Trophoblast cell (in vitro differentiated cells and primary cell): ENCODE measurements at regions not wholly inside any gene's neighbourhood (a gene's known extent, or its start where the extent isn't known, plus 50 kb on each side); places are given as distances from the start of the nearest gene placed in this dataset.

Experiments
- DNase-seq, 2 donors: peaks; one replicate each; pipeline ENCODE4 v3.0.0-alpha.2; 2016
- H2AFZ ChIP-seq: 2 replicates; pipeline ENCODE4 v1.6.1; 2013; ENCODE audit warnings: low read length, moderate library complexity, mild to moderate bottlenecking; ENCODE audit not compliant: insufficient read depth, poor library complexity
- H2AK5ac ChIP-seq: 2 replicates; pipeline ENCODE4 v1.6.1; 2013; ENCODE audit warnings: mild to moderate bottlenecking, low read length
- H2BK120ac ChIP-seq: 2 replicates; pipeline ENCODE4 v1.6.1; 2013; ENCODE audit warnings: low read length, mild to moderate bottlenecking, moderate library complexity; ENCODE audit not compliant: insufficient read depth, poor library complexity
- H2BK12ac ChIP-seq: 2 replicates; pipeline ENCODE4 v1.6.1; 2013; ENCODE audit warnings: mild to moderate bottlenecking, low read length, moderate library complexity
- H2BK5ac ChIP-seq: 2 replicates; pipeline ENCODE4 v1.6.1; 2013; ENCODE audit warnings: low read length, low read depth, moderate library complexity, mild to moderate bottlenecking; ENCODE audit not compliant: poor library complexity
- H3K14ac ChIP-seq: 2 replicates; pipeline ENCODE4 v1.6.1; 2013; ENCODE audit warnings: mild to moderate bottlenecking, low read length
- H3K18ac ChIP-seq: 2 replicates; pipeline ENCODE4 v1.6.1; 2013; ENCODE audit warnings: mild to moderate bottlenecking, low read length
- H3K23ac ChIP-seq: 2 replicates; pipeline ENCODE4 v1.6.1; 2013; ENCODE audit warnings: low read length
- H3K27ac ChIP-seq: 2 replicates; pipeline ENCODE4 v1.5.1; 2013; ENCODE audit warnings: low read depth, mild to moderate bottlenecking, inconsistent platforms, low read length, moderate library complexity
- H3K27me3 ChIP-seq: 2 replicates; pipeline ENCODE4 v1.6.1; 2013; ENCODE audit warnings: inconsistent platforms, mild to moderate bottlenecking, low read length, moderate library complexity; ENCODE audit not compliant: insufficient read depth
- H3K36me3 ChIP-seq, 2 experiments: 1 replicate in 1 of 2; 2 replicates in 1 of 2; pipeline ENCODE4 v1.6.1; 2013; ENCODE audit warnings: low read length in 2 of 2, mild to moderate bottlenecking in 2 of 2, moderate library complexity in 1 of 2; ENCODE audit not compliant: insufficient read depth in 2 of 2, control insufficient read depth in 1 of 2
- H3K4ac ChIP-seq: 2 replicates; pipeline ENCODE4 v1.6.1; 2013; ENCODE audit warnings: low read depth, mild to moderate bottlenecking, low read length, moderate library complexity
- H3K4me1 ChIP-seq, 2 experiments: 1 replicate in 1 of 2; 2 replicates in 1 of 2; pipeline ENCODE4 v1.6.1; 2013; ENCODE audit warnings: low read length in 2 of 2, mild to moderate bottlenecking in 2 of 2, moderate library complexity in 1 of 2; ENCODE audit not compliant: insufficient read depth in 2 of 2, control insufficient read depth in 1 of 2
- H3K4me2 ChIP-seq: 2 replicates; pipeline ENCODE4 v1.6.1; 2013; ENCODE audit warnings: inconsistent platforms, mild to moderate bottlenecking, low read length, moderate library complexity
- H3K4me3 ChIP-seq: 2 replicates; pipeline ENCODE4 v1.5.1; 2013; ENCODE audit warnings: mild to moderate bottlenecking, low read depth, low read length, inconsistent platforms
- H3K79me1 ChIP-seq: one replicate; pipeline ENCODE4 v1.6.1; 2013; ENCODE audit warnings: low read length
- H3K79me2 ChIP-seq: 2 replicates; pipeline ENCODE4 v1.6.1; 2013; ENCODE audit warnings: low read length, mild to moderate bottlenecking; ENCODE audit not compliant: control insufficient read depth, insufficient read depth, poor library complexity
- H3K9ac ChIP-seq: 2 replicates; pipeline ENCODE4 v1.6.1; 2013; ENCODE audit warnings: mild to moderate bottlenecking, low read length
- H3K9me3 ChIP-seq: 2 replicates; pipeline ENCODE4 v1.6.1; 2013; ENCODE audit warnings: low read depth, mild to moderate bottlenecking, control low read depth, inconsistent platforms, low read length; ENCODE audit not compliant: insufficient read depth
- H4K12ac ChIP-seq: 2 replicates; pipeline ENCODE4 v1.6.1; 2013; ENCODE audit warnings: low read depth, mild to moderate bottlenecking, low read length, moderate library complexity
- H4K8ac ChIP-seq: 2 replicates; pipeline ENCODE4 v1.6.1; 2013; ENCODE audit warnings: low read depth, mild to moderate bottlenecking, low read length, moderate library complexity
- H4K91ac ChIP-seq: one replicate; pipeline ENCODE4 v1.6.1; 2013; ENCODE audit warnings: low read depth, mild to moderate bottlenecking, low read length, moderate library complexity
- WGBS: extraction: QIAGEN DNeasy Blood & Tissue Kit; methylation state at CpG from one replicate; pipeline ENCODE4 v1.1.7; 2013; ENCODE audit warnings: missing lambda C conversion rate; ENCODE audit not compliant: insufficient read length, insufficient coverage; ENCODE audit errors: extremely low coverage; 5-methylcytosine and 5-hydroxymethylcytosine counted together

DNA sequence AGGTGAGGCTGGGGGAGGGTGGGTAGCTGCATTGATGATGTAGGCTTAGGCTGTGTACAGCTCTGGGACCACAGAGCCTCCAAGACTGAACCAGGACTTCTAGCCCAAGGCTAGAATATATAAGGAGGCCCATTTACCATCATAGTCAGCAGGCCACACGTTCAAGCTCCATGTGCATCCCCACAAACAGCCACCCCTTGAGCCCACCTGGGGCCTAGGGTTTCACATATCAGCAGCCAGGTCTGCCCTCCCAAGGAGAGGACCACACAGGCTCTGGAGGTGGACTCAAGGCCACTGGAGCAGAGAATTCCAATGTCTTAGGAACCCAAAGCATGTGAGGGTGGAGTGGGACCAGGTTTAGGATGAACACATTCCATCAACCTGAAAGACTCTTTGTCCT lies 230.5 kb downstream of the TTC32 start:
- no peak overlapping the region for H3K23ac ChIP-seq
- peaks cover 4% of the 10 kb centered on the region for H3K9me3 ChIP-seq
- no peak overlapping the region for H2AK5ac ChIP-seq
- no peak overlapping the region for H2BK5ac ChIP-seq
- no peak overlapping the region for H3K9ac ChIP-seq
- H3K4ac ChIP-seq, result no peak overlapping the region
- H3K79me2 ChIP-seq, result no peaks in the 10 kb centered on the region
- H2BK12ac ChIP-seq, result no peak overlapping the region
- DNase-seq, result no peak
- H3K18ac ChIP-seq, result no peak overlapping the region
- no CpG with 5 or more reads among the region's 1 CpG for WGBS
- H4K12ac ChIP-seq, result no peak overlapping the region
- no peak overlapping the region for H4K91ac ChIP-seq
- no peak overlapping the region for H2BK120ac ChIP-seq
- no peaks in the 10 kb centered on the region for H3K36me3 ChIP-seq
- H3K27ac ChIP-seq, result no peak overlapping the region
- H3K4me2 ChIP-seq, result no peak overlapping the region
- no peaks in the 10 kb centered on the region for H3K79me1 ChIP-seq
- H4K8ac ChIP-seq, result no peak overlapping the region
- H3K4me1 ChIP-seq, result peaks cover 22 to 27% of the 10 kb centered on the region in 2 experiments
- no peak overlapping the region for H3K4me3 ChIP-seq
- no peak overlapping the region for H2AFZ ChIP-seq
- no peaks in the 10 kb centered on the region for H3K27me3 ChIP-seq
- H3K14ac ChIP-seq, result no peak overlapping the region

DNA sequence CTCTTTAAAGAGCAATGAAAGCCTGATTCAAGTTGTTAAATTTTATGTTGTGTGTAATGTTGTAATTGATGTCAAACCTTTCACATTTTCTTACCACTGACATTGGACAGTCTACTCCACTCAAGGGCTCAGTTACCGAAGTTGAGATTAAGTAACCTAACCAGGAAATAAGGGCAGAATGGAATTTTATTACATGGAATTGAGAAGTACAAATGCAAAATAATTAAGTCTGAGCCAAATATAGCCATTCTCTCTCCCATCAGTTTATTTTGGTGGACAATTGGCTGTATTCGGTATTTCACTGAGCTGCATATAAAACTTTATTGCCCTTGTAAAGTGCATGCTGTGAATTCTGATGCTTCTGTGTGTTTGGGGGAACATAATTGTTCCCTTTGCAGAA lies 231.5 kb downstream of the TTC32 start:
- no peak overlapping the region for H3K14ac ChIP-seq
- H3K79me1 ChIP-seq, result no peaks in the 10 kb centered on the region
- no peaks in the 10 kb centered on the region for H3K36me3 ChIP-seq
- H3K18ac ChIP-seq, result no peak overlapping the region
- no peaks in the 10 kb centered on the region for H3K79me2 ChIP-seq
- no peak overlapping the region for H3K27ac ChIP-seq
- H2BK120ac ChIP-seq, result no peak overlapping the region
- no peak overlapping the region for H3K4me3 ChIP-seq
- no peak overlapping the region for H2AFZ ChIP-seq
- no peak overlapping the region for H2BK12ac ChIP-seq
- DNase-seq, result no peak
- no peak overlapping the region for H3K4ac ChIP-seq
- no peak overlapping the region for H4K91ac ChIP-seq
- no peak overlapping the region for H2BK5ac ChIP-seq
- no peak overlapping the region for H3K4me2 ChIP-seq
- H4K12ac ChIP-seq, result no peak overlapping the region
- H4K8ac ChIP-seq, result no peak overlapping the region
- no peaks in the 10 kb centered on the region for H3K27me3 ChIP-seq
- no peak overlapping the region for H2AK5ac ChIP-seq
- H3K9me3 ChIP-seq, result peaks cover 4% of the 10 kb centered on the region
- no peak overlapping the region for H3K23ac ChIP-seq
- H3K4me1 ChIP-seq, result peaks cover 22 to 23% of the 10 kb centered on the region in 2 experiments
- WGBS, result no CpG with 5 or more reads among the region's 2 CpGs
- H3K9ac ChIP-seq, result no peak overlapping the region

DNA sequence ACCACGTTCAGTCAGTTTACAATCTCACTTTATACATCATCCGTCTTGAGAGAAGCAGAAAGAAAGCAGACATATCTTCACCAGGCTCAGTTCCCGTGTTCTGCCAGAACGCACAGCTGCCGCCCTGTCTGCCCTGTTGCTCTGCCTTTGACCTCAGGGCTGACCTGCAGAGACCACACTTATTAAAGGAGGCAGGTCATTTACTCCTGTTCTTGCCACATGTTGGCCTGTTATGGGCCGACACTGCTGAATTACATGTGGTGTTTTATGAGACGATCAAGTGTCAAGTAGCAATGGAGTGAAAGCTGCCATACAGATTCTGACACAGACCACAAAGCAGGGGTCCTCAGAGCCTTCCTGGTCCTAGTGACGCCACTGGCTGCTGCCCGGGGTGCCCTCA lies 232.2 kb downstream of the TTC32 start:
- no peak overlapping the region for H3K18ac ChIP-seq
- WGBS, result no CpG with 5 or more reads among the region's 9 CpGs

DNA sequence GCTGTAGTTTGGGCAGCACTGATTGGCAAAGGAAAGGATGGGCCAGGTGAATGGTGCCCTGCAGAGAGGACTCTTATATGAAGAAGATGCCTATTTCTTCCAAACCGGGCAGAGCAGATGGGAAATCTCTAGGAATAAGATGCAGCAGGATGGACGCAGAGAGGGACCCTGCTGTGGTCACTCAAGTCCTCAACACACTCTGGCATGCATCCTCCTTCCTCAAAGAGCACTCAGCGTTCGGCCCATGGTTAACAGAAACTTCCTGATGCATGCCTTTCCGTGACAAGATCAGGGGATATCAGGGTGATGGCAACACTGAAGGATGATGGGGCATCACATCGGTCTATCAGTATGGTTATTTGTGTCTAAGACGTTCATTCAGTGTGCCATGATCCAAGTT lies 232.7 kb downstream of the TTC32 start:
- Histone ChIP-seq H3K14ac (no peak overlapping the region), H4K8ac (no peak overlapping the region), H3K4me3 (no peak overlapping the region), H3K79me1 (no peaks in the 10 kb centered on the region), H3K9ac (no peak overlapping the region), H3K18ac (no peak overlapping the region), H3K27me3 (no peaks in the 10 kb centered on the region), H3K4ac (no peak overlapping the region), H3K23ac (no peak overlapping the region), H2AK5ac (no peak overlapping the region), H3K4me2 (no peak overlapping the region), H2BK120ac (no peak overlapping the region), H3K79me2 (no peaks in the 10 kb centered on the region), H4K12ac (no peak overlapping the region), H2AFZ (no peak overlapping the region), H4K91ac (no peak overlapping the region), H3K9me3 (peaks cover 4% of the 10 kb centered on the region), H2BK12ac (no peak overlapping the region), H3K27ac (no peak overlapping the region), H3K4me1 (peaks cover 16 to 18% of the 10 kb centered on the region in 2 experiments), H3K36me3 (no peaks in the 10 kb centered on the region), H2BK5ac (no peak overlapping the region)
- no CpG with 5 or more reads among the region's 7 CpGs for WGBS
- no peak for DNase-seq

More for the DNA sequence above, 232.2 kb downstream of the TTC32 start:
- Histone ChIP-seq H2AFZ (no peak overlapping the region), H3K4ac (no peak overlapping the region), H3K9ac (no peak overlapping the region), H4K91ac (no peak overlapping the region), H2BK120ac (no peak overlapping the region), H2AK5ac (no peak overlapping the region), H3K36me3 (no peaks in the 10 kb centered on the region), H3K4me1 (peaks cover 17 to 18% of the 10 kb centered on the region in 2 experiments), H3K4me2 (no peak overlapping the region), H2BK12ac (no peak overlapping the region), H3K79me2 (no peaks in the 10 kb centered on the region), H3K27ac (no peak overlapping the region), H3K14ac (no peak overlapping the region), H3K4me3 (no peak overlapping the region), H4K8ac (no peak overlapping the region), H3K27me3 (no peaks in the 10 kb centered on the region), H3K79me1 (no peaks in the 10 kb centered on the region), H2BK5ac (no peak overlapping the region), H4K12ac (no peak overlapping the region), H3K9me3 (peaks cover 4% of the 10 kb centered on the region), H3K23ac (no peak overlapping the region)
- no peak for DNase-seq
